Tibial nerve (tissue), 4 donors: ENCODE measurements at regions not wholly inside any gene's neighbourhood (a gene's known extent, or its start where the extent isn't known, plus 50 kb on each side); places are given as distances from the start of the nearest gene placed in this dataset.

Experiments used
- CTCF ChIP-seq, 5 experiments: fragments of 200-600 bp in 3 of 5; fragments of 450-650 bp in 2 of 5; sonication (generic) in 3 of 5; IDR thresholded peaks; one replicate each; pipeline ENCODE4 v1.5.1; 2016 to 2019; ENCODE audit warnings: antibody characterized with exemption in 5 of 5, mild to moderate bottlenecking in 3 of 5, moderate library complexity in 2 of 5
- EP300 ChIP-seq, 2 donors: sonication (generic); formaldehyde crosslinking; IDR thresholded peaks; one replicate each; pipeline ENCODE4 v1.6.1; 2017; ENCODE audit warnings: antibody characterized with exemption in 2 of 2, mild to moderate bottlenecking in 1 of 2
- POLR2A ChIP-seq, 2 donors: fragments of 450-650 bp; IDR thresholded peaks; one replicate each; pipeline ENCODE4 v1.6.1; 2017; ENCODE audit warnings: antibody characterized with exemption in 2 of 2, mild to moderate bottlenecking in 2 of 2, moderate library complexity in 2 of 2

GRCh38 chr4:66567551-66567950 is 897.3 kb upstream of the EPHA5 start:
- TF ChIP-seq EP300 (IDR thresholded peaks at IDR 0.05) (no peak), CTCF (IDR thresholded peaks at IDR 0.05) (no peak), POLR2A (IDR thresholded peaks at IDR 0.05) (no peak)
